ENCODE measurements at regions not wholly inside any gene's neighbourhood (a gene's known extent, or its start where the extent isn't known, plus 50 kb on each side); places are given as distances from the start of the nearest gene placed in this dataset.

DNA sequence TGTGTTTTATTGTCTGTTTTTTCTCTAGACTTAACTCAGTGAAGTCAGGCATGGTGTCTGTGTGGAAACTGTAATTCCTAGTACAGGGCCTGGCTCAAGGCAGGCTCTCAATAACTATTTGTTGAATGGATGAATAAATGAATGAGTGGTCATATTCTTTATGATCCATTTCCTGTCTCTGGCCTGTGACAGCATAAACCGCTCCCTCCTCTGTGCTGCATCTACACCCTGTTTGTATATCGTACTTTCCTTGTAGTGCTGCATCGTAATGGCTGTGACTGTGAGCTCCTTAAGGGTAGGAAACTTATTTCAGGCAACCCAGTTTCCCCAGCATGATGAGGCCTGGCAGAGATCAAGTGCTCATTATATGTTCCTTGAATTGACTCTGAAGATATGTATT lies 337.5 kb upstream of the USP24 start:
- no peak for DNase-seq

DNA sequence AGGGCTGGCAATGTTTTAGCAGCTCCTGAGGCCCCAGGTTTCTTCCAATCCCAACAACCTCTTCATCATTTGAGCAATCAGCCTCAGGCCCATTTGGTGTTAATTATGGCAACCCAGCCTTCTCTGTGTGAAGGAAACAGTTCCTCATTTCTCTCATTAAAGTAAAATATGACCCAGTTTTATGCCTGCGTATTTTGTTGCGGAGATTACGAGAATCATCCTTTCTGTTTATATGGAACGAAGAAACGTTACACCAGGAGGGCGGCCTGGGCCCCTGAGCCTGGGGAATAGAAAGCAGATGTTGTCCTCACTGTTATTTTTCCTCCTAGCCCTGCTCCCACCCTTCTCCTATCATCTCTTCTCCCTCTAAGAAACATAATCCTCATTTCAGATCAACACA lies 332.2 kb upstream of the USP24 start:
- DNase-seq, result no peak

DNA sequence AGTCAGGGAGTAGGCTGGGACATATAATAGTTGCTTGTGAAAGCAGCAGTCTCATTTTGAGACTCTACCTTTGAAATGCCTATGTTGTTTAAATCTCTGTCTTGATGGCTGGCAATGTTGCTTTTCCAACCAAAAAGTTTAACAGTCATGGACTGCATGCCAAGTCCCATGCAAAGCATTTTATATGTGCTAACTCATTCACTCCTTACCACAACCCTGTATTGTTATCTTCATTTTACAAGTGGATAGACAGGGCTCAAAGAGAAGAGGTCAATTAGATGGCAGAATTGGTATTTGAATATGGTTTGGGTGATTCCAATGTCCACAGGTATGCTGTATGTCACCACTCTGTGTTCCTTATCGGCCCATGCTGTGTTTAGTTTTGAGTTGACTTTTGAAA lies 331.4 kb upstream of the USP24 start:
- no peak for DNase-seq

DNA sequence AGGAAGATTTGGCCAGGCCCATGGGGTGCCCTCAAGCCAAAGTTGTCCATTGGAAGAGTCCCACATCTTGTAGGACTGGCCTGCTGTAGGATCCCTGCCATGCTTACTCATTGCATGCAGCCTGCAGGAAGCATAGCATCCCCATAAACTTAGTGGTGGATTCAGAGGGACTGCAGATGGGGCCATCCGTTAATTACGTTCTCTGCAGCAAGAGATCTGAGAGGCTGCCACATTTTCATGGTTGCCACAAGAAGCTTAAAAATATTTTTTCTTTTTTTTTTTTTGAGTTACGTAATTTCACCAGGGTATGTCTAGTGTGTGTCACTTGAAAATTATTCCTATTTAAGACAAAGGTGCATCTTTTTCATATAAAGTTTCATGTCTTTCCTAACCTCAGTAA lies 329.7 kb upstream of the USP24 start:
- no peak for DNase-seq

DNA sequence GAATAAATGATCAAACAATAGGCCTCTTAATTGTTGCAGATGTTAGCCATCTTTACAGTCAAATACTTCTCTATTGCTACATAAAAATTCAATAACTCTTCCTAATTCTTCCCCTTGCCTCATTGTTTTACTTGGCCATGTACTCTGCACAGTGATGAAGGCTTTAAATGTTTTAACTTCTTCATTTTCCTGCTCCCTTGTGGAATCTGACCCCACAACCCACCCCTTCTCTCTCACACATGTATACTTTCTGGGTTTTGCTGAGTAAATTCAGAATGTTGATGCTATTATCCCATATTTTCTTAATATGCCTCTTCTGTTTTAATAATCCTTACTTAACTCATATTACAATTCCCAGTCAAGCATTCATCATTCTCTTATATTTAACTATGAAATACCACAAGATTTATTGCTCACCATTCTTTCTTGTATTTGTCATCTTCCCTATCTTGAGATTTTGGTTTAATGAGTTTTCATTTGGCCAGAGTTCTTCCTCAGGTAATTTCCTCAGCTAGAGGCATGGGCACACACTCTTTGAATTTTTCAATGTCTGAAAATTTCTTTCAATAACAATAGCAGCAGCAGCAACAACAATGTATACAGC lies 327.8 kb upstream of the USP24 start:
- no peak for DNase-seq

DNA sequence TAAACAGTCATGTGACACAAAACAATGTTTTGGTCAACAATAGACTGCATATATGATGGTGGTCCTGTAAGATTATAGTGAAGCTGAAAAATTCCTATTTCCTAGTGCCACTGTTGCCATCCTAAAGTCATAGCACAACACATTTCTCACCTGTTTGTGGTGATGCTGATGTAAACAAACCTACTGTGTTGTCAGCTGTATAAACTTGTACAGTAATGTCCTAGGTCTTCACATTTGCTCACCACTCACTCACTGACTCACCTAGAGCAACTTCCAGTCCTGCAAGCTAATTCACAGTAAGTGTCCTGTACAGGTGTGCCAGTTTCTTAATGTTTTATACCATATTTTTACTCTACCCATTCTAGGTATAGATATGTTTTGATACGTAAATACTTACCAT lies 326.1 kb upstream of the USP24 start:
- no peak for DNase-seq

DNA sequence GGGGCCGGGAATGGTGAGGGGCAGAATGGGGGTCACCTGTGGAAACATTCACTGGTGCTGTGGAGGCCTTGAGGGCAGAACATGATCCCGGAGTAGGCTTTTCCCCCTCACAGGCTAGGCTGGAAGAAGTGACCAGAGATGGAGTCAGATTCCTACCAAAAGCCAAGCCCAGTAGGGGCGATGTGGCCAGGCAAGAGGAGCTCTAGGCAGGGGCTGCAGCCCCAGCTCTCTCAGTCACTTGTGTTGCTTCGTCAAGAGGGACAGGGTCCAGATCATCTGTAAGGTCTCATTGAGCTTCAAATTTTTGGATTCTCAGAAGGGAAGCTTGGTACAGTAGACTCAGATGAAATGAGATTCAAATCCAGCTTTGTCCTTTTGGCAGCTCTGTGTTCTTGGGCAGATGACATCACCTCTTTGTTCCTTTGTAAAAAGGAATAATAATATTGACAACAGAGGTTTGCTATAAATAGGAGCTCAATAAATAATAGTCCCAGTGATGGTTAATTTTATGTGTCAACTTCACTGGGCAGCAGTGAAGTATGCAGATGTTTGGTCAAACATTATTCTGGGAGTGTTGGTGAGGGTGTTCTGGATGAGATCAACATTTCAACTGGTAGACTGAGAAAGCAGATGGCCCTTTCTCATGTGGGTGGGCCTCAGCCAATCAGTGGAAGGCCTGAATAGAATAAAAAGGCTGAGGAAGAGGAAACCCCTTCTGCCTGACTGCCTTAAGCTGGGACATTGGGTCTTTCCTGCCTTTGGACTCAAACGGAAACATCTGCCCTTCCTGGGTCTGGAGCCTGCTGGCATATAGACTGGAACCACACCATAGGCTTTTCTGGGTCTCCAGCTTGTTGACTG lies 324.7 kb upstream of the USP24 start:
- no peak for DNase-seq

DNA sequence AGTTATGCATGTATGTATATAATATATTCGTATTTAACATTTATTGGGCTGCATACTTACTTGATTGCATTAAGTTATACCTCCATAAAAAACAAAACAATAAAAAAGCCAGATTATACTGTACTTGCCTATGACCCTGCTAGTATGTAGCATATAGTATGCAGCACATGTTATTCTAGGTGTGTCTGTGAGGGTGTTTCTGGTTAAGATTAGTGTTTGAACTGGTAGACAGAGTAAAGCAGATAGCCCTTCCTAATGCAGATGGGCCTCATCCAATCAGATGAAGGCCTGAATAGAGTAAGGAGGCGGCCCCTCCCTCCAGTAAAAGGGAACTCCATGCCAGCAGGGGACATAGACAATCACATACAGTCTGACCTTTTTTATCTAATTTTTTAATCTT lies 323.3 kb upstream of the USP24 start:
- no peak for DNase-seq

DNA sequence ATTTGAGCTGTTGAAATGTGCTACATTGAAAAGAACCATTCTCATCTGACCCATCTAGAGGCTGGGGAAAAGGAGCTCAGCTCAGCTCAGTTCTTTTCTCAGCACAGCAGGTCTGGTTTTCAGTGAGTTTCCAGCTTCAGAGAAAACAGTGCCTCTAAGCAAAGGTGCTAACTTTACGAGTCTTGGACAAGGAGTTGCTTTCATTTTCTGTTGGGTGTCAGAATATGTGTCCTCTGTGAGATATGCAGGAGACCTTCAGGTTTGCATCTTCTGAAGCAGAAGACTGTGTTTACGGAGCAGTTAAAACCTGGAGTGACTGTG lies 321.3 kb upstream of the USP24 start:
- no peak for DNase-seq

DNA sequence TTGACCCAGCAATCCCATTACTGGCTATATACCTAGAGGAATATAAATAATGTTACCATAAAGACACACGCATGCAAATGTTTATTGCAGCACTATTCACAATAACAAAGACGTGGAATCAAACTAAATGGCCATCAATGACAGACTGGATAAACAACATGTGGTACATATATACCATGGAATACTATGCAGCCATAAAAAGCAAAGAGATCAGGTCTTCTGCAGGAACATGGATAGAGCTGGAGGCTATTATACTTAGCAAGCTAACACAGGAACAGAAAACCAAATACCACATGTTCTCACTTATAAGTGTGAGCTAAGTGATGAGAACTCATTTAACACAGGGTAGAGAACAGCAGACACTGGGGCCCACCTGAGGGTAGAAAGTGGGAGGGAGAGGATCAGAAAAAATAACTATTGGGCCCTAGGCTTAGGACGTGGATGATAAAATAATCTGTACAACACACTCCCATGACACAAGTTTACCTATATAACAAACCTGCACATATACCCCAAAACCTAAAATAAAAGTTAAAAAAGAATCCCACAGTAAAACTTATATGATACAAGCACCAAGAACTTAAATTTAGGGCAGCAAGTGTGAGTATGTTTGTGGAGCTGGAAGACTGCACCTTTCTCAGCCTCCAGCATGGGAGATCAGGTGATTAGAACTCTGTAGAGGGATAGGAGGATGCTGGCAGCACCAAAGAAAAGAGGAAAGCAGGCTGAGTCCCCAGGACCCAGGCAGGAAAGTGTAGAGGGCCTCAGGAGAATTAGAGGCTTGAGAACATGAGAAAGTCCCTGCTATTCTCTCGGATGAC lies 320.8 kb upstream of the USP24 start:
- DNase-seq, result no peak

DNA sequence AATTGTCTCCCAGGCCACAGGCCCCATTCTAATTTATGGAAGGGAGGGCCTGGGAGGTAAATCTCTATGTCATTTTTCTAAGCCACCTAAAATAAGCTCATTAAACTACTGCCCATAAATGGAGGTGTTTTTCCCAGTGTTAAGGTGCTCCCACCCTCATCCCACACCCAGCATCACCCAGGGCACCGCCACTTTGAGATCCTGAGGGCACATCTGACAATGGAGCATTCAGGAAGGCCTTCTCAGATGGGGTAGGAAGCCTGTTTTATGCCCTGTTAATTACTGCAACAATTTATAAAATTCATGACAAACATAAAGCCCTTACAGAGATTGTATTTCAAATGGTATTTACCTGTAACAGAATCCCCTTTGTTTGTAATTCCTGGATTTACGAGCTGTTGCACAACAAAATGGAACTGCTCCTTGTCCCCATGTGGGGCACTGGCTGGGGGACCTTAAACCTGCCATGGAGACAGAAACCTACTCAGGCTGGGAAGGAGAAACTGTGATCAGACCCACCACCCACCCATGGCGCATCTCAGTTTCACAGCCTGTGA lies 319.5 kb upstream of the USP24 start:
- no peak for DNase-seq

DNA sequence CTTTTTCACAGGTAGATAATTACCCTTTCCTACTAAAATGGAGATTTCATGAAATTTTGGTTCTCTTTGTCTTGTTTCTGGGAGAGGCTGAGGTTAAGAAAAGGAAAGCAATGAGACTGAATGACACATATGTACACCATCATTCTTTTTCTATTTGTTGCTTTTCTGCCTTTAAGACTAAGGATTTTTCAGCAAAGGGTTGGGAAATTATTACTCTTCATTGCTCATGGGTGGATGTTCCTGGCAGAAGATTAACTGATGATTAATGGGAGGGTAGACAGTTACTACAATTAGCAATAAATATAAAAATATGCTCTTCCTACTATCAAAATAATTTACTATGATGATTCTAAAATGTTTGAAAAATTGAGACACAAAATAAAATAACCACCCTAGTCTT lies 316.5 kb upstream of the USP24 start:
- no peak for DNase-seq

DNA sequence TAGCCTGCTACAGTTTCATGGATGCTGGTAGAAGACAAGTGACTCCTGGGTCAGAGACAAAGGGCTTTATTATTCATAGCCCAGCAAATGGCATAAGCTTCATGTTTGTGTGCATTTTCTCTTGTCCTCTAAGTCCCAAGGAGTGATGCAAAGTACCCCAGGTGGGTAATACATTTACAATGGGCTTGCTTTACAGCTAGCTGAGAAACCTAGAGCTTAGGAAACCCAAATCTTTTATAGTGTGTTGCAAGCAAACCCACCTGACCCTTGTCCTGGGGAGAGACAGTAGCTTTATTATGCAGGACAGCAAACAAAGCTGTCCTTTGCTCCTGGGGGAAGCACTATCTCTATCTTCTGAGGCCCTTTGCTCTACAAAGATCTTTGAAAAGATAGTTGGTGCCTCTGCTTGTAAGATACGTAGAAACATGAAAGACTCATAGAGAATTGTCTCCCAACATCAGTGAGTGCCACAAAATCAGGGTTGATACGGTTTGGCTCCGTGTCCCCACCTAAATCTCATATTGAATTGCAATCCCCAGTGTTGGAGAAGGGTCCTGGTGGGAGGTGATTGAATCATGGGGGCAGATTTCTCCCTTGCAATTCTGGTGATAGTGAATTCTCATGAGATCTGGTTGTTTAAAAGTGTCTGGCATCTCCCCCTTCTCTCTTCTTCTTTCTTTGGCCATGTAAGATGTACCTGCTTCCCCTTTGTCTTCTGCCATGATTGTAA lies 315.8 kb upstream of the USP24 start:
- no peak for DNase-seq

DNA sequence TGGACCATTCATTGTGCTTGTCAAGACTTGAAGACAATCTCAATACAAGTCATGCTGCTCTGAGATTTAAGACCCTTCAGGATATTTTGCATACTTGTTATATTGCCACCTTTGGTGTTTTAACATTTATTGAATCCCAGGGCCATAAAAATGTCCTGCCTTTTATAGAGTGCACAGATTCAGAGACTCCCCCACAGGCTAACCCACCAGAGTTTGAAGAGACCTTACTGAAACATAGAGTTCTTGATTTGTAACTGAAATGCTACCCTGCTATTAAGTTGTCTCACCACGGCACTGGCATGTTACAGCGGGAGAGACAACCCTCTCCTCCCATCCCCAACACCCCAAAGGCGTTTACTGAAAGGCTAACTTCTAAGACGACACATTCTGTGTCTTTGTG lies 313.9 kb upstream of the USP24 start:
- no peak for DNase-seq

DNA sequence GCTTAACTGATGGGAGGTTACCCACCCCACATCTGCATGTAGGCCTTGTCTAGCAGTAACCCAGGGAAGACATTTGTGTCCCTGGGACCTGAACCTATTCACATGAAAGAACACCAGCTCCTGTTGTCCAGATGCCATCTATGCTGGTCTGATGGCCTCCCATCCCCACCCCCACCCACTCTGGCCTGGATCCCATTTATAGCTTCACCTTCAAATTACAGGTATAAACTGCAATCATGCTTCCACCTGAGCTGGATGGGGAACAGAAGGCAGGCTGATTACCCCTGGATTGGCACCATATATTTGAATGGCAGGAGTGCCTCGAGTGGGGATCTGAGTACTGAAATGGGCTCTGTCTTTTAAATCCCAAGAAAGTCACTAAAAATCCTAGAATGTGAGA lies 312.7 kb upstream of the USP24 start:
- DNase-seq, result no peak

DNA sequence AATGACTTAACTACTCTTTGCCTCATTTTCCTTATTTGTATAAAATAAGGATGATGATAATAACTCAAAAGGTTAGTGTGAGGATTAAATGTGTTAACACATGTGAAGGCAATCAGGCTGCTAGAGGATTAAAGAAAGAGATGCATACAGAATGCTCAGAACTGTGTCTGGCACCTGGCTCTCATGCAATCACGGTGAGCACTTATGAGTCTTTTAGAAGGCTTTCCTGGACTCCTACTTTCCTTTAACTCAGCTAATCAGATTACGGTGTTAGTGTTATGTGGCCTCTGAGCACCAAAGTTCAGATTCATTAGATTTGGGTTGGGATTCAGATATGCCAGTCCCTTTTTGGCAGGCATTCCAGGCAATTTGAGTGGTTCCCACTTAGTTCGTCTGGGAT lies 311.6 kb upstream of the USP24 start:
- no peak for DNase-seq

DNA sequence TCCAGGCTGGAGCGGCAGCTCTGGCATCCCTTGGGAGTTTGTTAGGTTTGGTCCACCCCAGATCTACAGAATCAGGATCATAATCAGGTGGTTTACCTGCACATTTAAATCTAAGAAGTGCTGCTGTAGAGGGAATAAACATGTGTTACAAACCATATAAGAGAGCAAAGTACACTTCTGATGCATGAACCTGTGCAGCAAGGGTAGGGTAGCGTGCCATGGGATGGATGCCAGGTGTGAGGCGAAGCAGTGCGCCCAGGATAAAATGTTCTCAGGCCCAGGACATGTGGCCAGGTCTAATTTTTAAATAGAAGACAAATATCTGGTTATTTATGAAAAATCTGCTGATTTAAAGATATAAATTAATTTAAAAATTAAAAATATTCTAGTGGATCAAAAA lies 308.8 kb upstream of the USP24 start:
- DNase-seq, result no peak

DNA sequence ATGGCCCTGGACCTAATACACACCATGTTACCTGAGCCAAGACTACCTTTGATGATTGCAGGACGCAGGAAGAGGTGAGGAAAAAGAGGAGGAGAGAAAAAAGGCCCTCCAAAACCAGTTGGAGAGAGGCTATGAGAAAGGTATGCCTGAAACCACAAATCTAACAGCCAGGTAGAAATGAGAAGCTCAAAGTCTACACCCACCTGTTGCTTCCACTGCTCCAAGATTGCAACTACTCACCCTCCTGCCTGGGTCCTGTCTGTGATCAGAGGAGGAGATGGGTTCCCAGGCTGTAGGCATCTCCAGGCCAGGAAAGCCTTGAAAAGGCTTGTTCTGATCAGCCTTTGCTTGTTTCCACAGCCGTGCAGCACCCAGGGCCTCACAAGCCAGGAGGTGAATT lies 307.8 kb upstream of the USP24 start:
- DNase-seq, result no peak

DNA sequence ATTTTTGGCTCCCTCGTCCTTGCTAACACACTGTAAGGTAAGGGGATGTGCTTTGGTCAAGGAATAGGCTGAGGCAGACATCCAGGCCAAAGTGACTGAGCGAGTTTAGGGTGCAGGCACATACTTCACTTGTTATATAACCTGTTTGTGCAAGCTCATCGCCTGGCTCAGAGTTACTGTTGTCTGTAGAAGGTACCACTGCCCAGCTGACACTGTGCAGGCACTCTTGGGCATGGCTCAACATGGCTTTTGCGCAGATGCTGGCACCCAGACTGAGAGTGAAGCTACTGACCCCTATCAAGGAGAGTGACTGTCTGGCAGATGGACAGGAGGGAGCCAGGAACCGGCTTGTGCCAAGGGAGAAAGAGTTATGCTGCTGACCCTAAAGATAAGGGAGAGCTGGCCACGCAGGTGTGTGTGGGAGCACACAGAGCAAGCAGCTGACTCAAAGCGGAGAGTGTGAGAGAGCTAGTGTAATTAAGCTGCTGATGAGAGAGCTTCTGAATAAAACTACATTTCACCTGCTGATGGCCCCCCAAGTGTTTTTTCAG lies 307.3 kb upstream of the USP24 start:
- no peak for DNase-seq

DNA sequence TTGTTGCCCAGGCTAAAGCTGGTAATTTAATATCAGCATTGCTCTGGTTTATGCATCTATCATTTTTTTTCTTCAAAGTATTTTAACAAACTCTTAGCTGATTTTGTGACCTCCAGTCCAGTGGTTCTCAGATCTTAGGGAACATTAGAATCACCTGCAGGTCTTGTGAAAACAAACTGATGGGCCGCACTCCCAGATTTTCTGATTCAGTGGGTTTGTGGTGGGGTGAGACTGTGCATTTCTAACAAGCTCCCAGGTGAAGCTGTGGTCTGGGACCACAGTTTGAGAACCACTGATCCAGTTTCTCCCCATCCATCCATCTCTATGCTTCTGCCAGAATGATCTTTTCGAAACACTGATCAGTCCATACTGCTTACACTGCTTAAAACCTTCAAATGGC lies 305.7 kb upstream of the USP24 start:
- no peak for DNase-seq

DNA sequence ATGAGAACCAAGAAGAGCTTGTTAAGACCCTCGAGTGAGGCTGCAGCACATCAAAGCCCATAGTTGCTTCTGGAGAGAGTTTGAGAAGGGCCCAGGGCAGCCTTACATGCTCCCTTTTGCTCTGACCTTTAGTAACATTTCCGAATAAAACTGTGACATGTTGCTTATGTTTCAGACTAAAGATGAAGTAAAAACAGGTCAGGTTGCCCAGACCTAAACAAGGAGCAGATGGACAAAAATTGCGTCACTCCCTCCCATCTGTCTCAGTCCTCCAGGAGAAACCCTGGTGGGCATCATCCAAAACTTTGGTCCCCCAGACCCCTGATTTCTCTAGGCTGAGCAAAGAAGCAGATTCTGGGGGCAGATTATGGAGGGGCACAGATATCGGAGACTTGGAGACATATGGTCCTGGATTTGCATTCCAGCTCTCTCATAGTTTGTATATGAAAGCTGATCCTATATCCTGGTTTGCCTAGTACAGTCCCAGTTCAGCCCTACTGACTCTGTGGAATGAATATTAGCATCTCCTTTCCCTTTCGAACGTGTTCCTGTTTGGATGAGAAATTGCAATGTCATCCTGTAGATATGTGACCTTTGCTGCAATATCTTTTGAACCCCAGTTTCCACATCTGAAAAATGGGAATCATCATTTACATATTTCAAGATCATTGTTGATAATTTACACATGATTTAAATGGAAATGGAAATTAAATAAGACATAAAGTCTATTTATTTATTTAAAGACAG lies 304.9 kb upstream of the USP24 start:
- no peak for DNase-seq

DNA sequence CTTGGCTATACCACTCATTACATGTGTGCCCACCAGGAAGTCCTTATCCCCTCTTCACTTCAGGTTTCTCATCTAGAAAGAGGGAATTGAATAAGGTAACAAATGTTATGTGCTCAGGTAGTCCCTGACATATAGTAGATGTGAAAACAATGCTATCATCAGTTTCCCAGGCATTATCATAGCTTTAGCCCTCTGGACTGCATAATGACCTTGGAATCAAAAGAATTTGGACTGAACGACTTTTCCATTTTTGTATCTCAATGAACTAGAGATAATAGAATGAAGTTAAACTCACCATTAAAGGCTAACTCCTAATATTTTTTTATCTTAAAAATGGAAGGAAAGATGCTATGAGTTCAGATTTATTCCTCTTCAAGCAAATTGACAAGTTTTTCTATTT lies 304.1 kb upstream of the USP24 start:
- DNase-seq, result no peak

Data from stimulated activated CD4-positive, alpha-beta T cell treated with anti-CD3 and anti-CD28 coated beads, Interleukin-2, amount 100 ng/mL, for 24 hours (primary cell).